ENCODE measurements at regions not wholly inside any gene's neighbourhood (a gene's known extent, or its start where the extent isn't known, plus 50 kb on each side); places are given as distances from the start of the nearest gene placed in this dataset.

- DNase-seq, result peak; percentile 31
- no peaks in the 10 kb centered on the region for H3K27me3 ChIP-seq
- 38 to 40% methylated on average over 7 of the region's 7 CpGs for WGBS, 2 donors
- H3K36me3 ChIP-seq (ENCODE audit: low read depth, missing control alignments), result no peaks in the 10 kb centered on the region
- no peak overlapping the region for H3K4me3 ChIP-seq
- intact Hi-C loops (cut with DNase I; ENCODE audit: low total_unique reads), result no loop called here
- H3K4me1 ChIP-seq, result peaks cover 6% of the 10 kb centered on the region
- no peak for TF ChIP-seq CTCF (IDR thresholded peaks at IDR 0.05)
- TF ChIP-seq POLR2A (IDR thresholded peaks at IDR 0.05), result no peak
- no peak overlapping the region for H3K27ac ChIP-seq
- H3K9me3 ChIP-seq, result no peaks in the 10 kb centered on the region
Measured at GRCh38 chr2:66364495-66365333, 70.2 kb upstream of the MEIS1 start.

GRCh38 chr2:66362701-66363100 lies 72.2 kb upstream of the MEIS1 start:
- no peak overlapping the region for H3K27ac ChIP-seq
- intact Hi-C loops (cut with DNase I; ENCODE audit: low total_unique reads), result no loop called here
- H3K4me1 ChIP-seq, result peaks cover 6% of the 10 kb centered on the region
- 76 to 80% methylated on average over 6 of the region's 6 CpGs for WGBS, 2 donors
- no peaks in the 10 kb centered on the region for H3K27me3 ChIP-seq
- no peaks in the 10 kb centered on the region for H3K36me3 ChIP-seq (ENCODE audit: low read depth, missing control alignments)
- no peak for DNase-seq
- no peak overlapping the region for H3K4me3 ChIP-seq
- H3K9me3 ChIP-seq, result no peaks in the 10 kb centered on the region
- TF ChIP-seq POLR2A (IDR thresholded peaks at IDR 0.05) (no peak), CTCF (IDR thresholded peaks at IDR 0.05) (no peak)

GRCh38 chr2:66346231-66346664 lies 88.7 kb upstream of the MEIS1 start:
- no peak overlapping the region for H3K4me3 ChIP-seq
- H3K27ac ChIP-seq, result no peak overlapping the region
- intact Hi-C loops (cut with DNase I; ENCODE audit: low total_unique reads), result no loop called here

GRCh38 chr2:66344087-66344663 lies 90.8 kb upstream of the MEIS1 start:
- no peaks in the 10 kb centered on the region for H3K9me3 ChIP-seq
- no peaks in the 10 kb centered on the region for H3K4me1 ChIP-seq
- 81 to 90% methylated on average over 1 of the region's 1 CpG for WGBS, 2 donors
- H3K27ac ChIP-seq, result no peak overlapping the region
- intact Hi-C loops (cut with DNase I; ENCODE audit: low total_unique reads), result no loop called here
- H3K27me3 ChIP-seq, result no peaks in the 10 kb centered on the region
- no peak for TF ChIP-seq CTCF (IDR thresholded peaks at IDR 0.05)
- no peak for TF ChIP-seq POLR2A (IDR thresholded peaks at IDR 0.05)
- no peaks in the 10 kb centered on the region for H3K36me3 ChIP-seq (ENCODE audit: low read depth, missing control alignments)
- H3K4me3 ChIP-seq, result no peak overlapping the region
- no peak for DNase-seq

More at GRCh38 chr2:66346231-66346664, 88.7 kb upstream of the MEIS1 start:
- 72 to 78% methylated on average over 4 of the region's 4 CpGs for WGBS, 2 donors
- no peak for DNase-seq
- TF ChIP-seq CTCF (IDR thresholded peaks at IDR 0.05) (no peak), POLR2A (IDR thresholded peaks at IDR 0.05) (no peak)
- H3K9me3 ChIP-seq, result no peaks in the 10 kb centered on the region
- no peaks in the 10 kb centered on the region for H3K4me1 ChIP-seq
- H3K36me3 ChIP-seq (ENCODE audit: low read depth, missing control alignments), result no peaks in the 10 kb centered on the region
- no peaks in the 10 kb centered on the region for H3K27me3 ChIP-seq
